Astrocyte (in vitro differentiated cells and primary cell): ENCODE measurements at regions not wholly inside any gene's neighbourhood (a gene's known extent, or its start where the extent isn't known, plus 50 kb on each side); places are given as distances from the start of the nearest gene placed in this dataset.

Experiments used
- DNase-seq: peaks from one replicate; pipeline ENCODE4 v3.0.0-alpha.2; 2010; ENCODE audit warnings: low read depth
- FAIRE-seq: peaks from 2 replicates; lab custom pipeline; 2011; peaks lifted over from hg19 to GRCh38; lab: Jason Lieb, UNC
- H2AFZ ChIP-seq: 2 replicates; pipeline ENCODE4 v1.6.0; 2012; ENCODE audit warnings: low read depth, low read length, inconsistent platforms
- H3K27ac ChIP-seq: 2 replicates; pipeline ENCODE4 v1.5.1; 2011; ENCODE audit warnings: low read depth, low read length, inconsistent platforms
- H3K27me3 ChIP-seq: 2 replicates; pipeline ENCODE4 v1.6.0; 2011; ENCODE audit warnings: low read length, inconsistent platforms; ENCODE audit not compliant: insufficient read depth
- H3K36me3 ChIP-seq: 2 replicates; pipeline ENCODE4 v1.5.1; 2011; ENCODE audit warnings: low read length, inconsistent platforms; ENCODE audit not compliant: insufficient read depth
- H3K4me1 ChIP-seq: 2 replicates; pipeline ENCODE4 v1.5.1; 2011; ENCODE audit warnings: low read length, inconsistent platforms; ENCODE audit not compliant: insufficient read depth
- H3K4me2 ChIP-seq: 2 replicates; pipeline ENCODE4 v1.6.0; 2012; ENCODE audit warnings: low read length, inconsistent platforms
- H3K4me3 ChIP-seq: 2 replicates; pipeline ENCODE4 v1.5.1; 2011; ENCODE audit warnings: low read depth, mild to moderate bottlenecking, low read length, inconsistent platforms; ENCODE audit not compliant: insufficient read depth
- H3K79me2 ChIP-seq: 2 replicates; pipeline ENCODE4 v1.6.0; 2012; ENCODE audit warnings: mild to moderate bottlenecking, low read length, inconsistent platforms; ENCODE audit not compliant: insufficient read depth
- H3K9ac ChIP-seq: 2 replicates; pipeline ENCODE4 v1.6.0; 2012; ENCODE audit warnings: mild to moderate bottlenecking, low read length, inconsistent platforms
- H3K9me3 ChIP-seq: 2 replicates; pipeline ENCODE4 v1.5.1; 2012; ENCODE audit warnings: low read depth, mild to moderate bottlenecking, low read length, inconsistent platforms; ENCODE audit not compliant: insufficient read depth
- H4K20me1 ChIP-seq: 2 replicates; pipeline ENCODE4 v1.6.0; 2012; ENCODE audit warnings: low read length, inconsistent platforms; ENCODE audit not compliant: insufficient read depth
- H3K27ac Mint-ChIP-seq: one replicate; pipeline ENCODE4 v1.8.0; 2021; ENCODE audit warnings: mild to moderate bottlenecking, mixed read lengths; ENCODE audit not compliant: unreplicated experiment
- H3K27me3 Mint-ChIP-seq: one replicate; pipeline ENCODE4 v1.8.0; 2021; ENCODE audit warnings: low read depth, mixed read lengths; ENCODE audit not compliant: unreplicated experiment
- H3K36me3 Mint-ChIP-seq: one replicate; pipeline ENCODE4 v1.8.0; 2021; ENCODE audit warnings: low read depth, mixed read lengths; ENCODE audit not compliant: unreplicated experiment
- H3K4me1 Mint-ChIP-seq: one replicate; pipeline ENCODE4 v1.8.0; 2021; ENCODE audit warnings: low read depth, mixed read lengths; ENCODE audit not compliant: unreplicated experiment
- H3K4me3 Mint-ChIP-seq: one replicate; pipeline ENCODE4 v1.8.0; 2021; ENCODE audit warnings: mild to moderate bottlenecking, moderate library complexity, mixed read lengths; ENCODE audit not compliant: unreplicated experiment
- H3K9me3 Mint-ChIP-seq: one replicate; pipeline ENCODE4 v1.8.0; 2021; ENCODE audit warnings: mild to moderate bottlenecking, mixed read lengths; ENCODE audit not compliant: unreplicated experiment
- CTCF ChIP-seq: IDR thresholded peaks from 2 replicates; pipeline ENCODE4 v1.5.1; 2011; ENCODE audit warnings: low read depth, mild to moderate bottlenecking, inconsistent platforms, low read length, moderate library complexity; ENCODE audit not compliant: insufficient read depth
- EZH2 ChIP-seq: IDR thresholded peaks from 2 replicates; pipeline ENCODE4 v1.6.1; 2012; ENCODE audit warnings: mild to moderate bottlenecking, low read length, inconsistent platforms; ENCODE audit not compliant: insufficient read depth

- no peak overlapping the region for H3K4me2 ChIP-seq
- Mint-ChIP-seq H3K9me3 (peaks cover 15% of the 10 kb centered on the region), H3K4me1 (peaks cover 10% of the 10 kb centered on the region), H3K27me3 (peaks cover 12% of the 10 kb centered on the region), H3K27ac (no peak overlapping the region), H3K4me3 (no peak overlapping the region), H3K36me3 (peaks cover 2% of the 10 kb centered on the region)
- H3K27ac ChIP-seq = no peak overlapping the region
- DNase-seq (no peak), FAIRE-seq (no peak)
- H2AFZ ChIP-seq = no peak overlapping the region
- TF ChIP-seq EZH2 (no peak), CTCF (no peak)
- no peaks in the 10 kb centered on the region for H3K79me2 ChIP-seq
- H3K9ac ChIP-seq = no peak overlapping the region
- H3K36me3 ChIP-seq = no peaks in the 10 kb centered on the region
- no peaks in the 10 kb centered on the region for H3K27me3 ChIP-seq
- H3K4me3 ChIP-seq = no peak overlapping the region
- peaks cover 3% of the 10 kb centered on the region for H3K9me3 ChIP-seq
- no peaks in the 10 kb centered on the region for H4K20me1 ChIP-seq
- no peaks in the 10 kb centered on the region for H3K4me1 ChIP-seq
Measured at GRCh38 chr7:98556288-98556687, 60.8 kb upstream of the NPTX2 start.

- H3K4me1 Mint-ChIP-seq = peaks cover 4% of the 10 kb centered on the region
- Histone ChIP-seq H3K4me3 (no peak overlapping the region), H3K27me3 (no peaks in the 10 kb centered on the region), H2AFZ (no peak overlapping the region), H3K36me3 (no peaks in the 10 kb centered on the region), H3K27ac (no peak overlapping the region), H3K4me2 (no peak overlapping the region), H3K4me1 (no peaks in the 10 kb centered on the region), H3K9me3 (peaks cover 3% of the 10 kb centered on the region), H3K9ac (no peak overlapping the region), H4K20me1 (no peaks in the 10 kb centered on the region), H3K79me2 (no peaks in the 10 kb centered on the region)
- DNase-seq = no peak
- peaks cover 1% of the 10 kb centered on the region for H3K36me3 Mint-ChIP-seq
- H3K4me3 Mint-ChIP-seq = no peak overlapping the region
- no peak for FAIRE-seq
- no peak for TF ChIP-seq CTCF
- no peak for TF ChIP-seq EZH2
- H3K9me3 Mint-ChIP-seq = peaks cover 13% of the 10 kb centered on the region
- H3K27ac Mint-ChIP-seq = peak overlapping the region; percentile 36
- peaks cover 12% of the 10 kb centered on the region for H3K27me3 Mint-ChIP-seq
Measured at GRCh38 chr7:98555403-98555802, 61.7 kb upstream of the NPTX2 start.

GRCh38 chr7:98553666-98554065 lies 63.4 kb upstream of the NPTX2 start:
- FAIRE-seq (no peak), DNase-seq (no peak)
- TF ChIP-seq EZH2 (no peak), CTCF (no peak)
- Histone ChIP-seq H3K9ac (no peak overlapping the region), H3K4me2 (no peak overlapping the region), H3K4me1 (no peaks in the 10 kb centered on the region), H3K4me3 (no peak overlapping the region), H3K9me3 (peaks cover 3% of the 10 kb centered on the region), H4K20me1 (no peaks in the 10 kb centered on the region), H3K27me3 (no peaks in the 10 kb centered on the region), H3K36me3 (no peaks in the 10 kb centered on the region), H3K27ac (no peak overlapping the region), H2AFZ (no peak overlapping the region), H3K79me2 (no peaks in the 10 kb centered on the region)
- Mint-ChIP-seq H3K36me3 (no peaks in the 10 kb centered on the region), H3K27ac (no peak overlapping the region), H3K4me1 (no peaks in the 10 kb centered on the region), H3K27me3 (peaks cover 12% of the 10 kb centered on the region), H3K9me3 (peaks cover 7% of the 10 kb centered on the region), H3K4me3 (no peak overlapping the region)
